ENCODE measurements at regions not wholly inside any gene's neighbourhood (a gene's known extent, or its start where the extent isn't known, plus 50 kb on each side); places are given as distances from the start of the nearest gene placed in this dataset.

DNA sequence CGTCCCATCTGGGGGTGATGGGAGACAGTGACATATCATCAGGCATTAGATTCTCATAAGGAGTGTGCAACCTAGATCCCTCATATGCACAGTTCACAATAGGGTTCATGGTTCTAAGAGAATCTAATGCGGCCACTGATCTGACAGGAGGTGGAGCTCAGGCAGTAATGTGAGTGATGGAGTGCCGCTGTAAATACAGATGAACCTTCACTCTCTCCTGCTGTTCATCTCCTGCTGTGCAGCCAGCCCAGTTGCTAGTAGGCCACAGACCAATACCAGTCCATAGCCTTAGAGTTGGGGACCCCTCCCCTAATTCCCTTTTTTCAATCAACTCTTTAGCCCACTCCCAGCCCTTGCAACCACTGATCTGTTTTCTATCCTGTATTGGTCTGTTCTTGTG lies 581.1 kb upstream of the AUTS2 start:
- WGBS = 88% methylated on average over 3 of the region's 3 CpGs
- no peaks in the 10 kb centered on the region for H3K4me1 ChIP-seq (ENCODE audit: control insufficient read depth in 4 of 4, insufficient read depth in 4 of 4, low read length in 3 of 4)
- TF ChIP-seq NR2F2 (IDR thresholded peaks at IDR 0.05) = no peak
- TF ChIP-seq, protein P1, sequence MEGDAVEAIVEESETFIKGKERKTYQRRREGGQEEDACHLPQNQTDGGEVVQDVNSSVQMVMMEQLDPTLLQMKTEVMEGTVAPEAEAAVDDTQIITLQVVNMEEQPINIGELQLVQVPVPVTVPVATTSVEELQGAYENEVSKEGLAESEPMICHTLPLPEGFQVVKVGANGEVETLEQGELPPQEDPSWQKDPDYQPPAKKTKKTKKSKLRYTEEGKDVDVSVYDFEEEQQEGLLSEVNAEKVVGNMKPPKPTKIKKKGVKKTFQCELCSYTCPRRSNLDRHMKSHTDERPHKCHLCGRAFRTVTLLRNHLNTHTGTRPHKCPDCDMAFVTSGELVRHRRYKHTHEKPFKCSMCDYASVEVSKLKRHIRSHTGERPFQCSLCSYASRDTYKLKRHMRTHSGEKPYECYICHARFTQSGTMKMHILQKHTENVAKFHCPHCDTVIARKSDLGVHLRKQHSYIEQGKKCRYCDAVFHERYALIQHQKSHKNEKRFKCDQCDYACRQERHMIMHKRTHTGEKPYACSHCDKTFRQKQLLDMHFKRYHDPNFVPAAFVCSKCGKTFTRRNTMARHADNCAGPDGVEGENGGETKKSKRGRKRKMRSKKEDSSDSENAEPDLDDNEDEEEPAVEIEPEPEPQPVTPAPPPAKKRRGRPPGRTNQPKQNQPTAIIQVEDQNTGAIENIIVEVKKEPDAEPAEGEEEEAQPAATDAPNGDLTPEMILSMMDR (IDR thresholded peaks at IDR 0.05; ENCODE audit: low read depth, low read length, missing input control) = no peak
- no peak for TF ChIP-seq TAF1 (conservative IDR thresholded peaks at IDR 0.05)
- TF ChIP-seq YY1 (IDR thresholded peaks at IDR 0.05) = no peak
- TF ChIP-seq FOXA1 (IDR thresholded peaks at IDR 0.05) = no peak
- TF ChIP-seq, protein P2, sequence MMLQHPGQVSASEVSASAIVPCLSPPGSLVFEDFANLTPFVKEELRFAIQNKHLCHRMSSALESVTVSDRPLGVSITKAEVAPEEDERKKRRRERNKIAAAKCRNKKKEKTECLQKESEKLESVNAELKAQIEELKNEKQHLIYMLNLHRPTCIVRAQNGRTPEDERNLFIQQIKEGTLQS (IDR thresholded peaks at IDR 0.05) = no peak
- no peak for TF ChIP-seq FOXA2 (IDR thresholded peaks at IDR 0.05)
- peaks cover 0 to 8% (median 4%) of the 10 kb centered on the region in 4 donors for H3K9me3 ChIP-seq (ENCODE audit: control insufficient read depth in 4 of 4, low read length in 3 of 4)
- H3K9ac ChIP-seq (ENCODE audit: low read depth in 1 of 2, low read length in 2 of 2) = no peak overlapping the region
- DNase-seq (ENCODE audit: low spot score) = no peak
- H3K36me3 ChIP-seq (ENCODE audit: control insufficient read depth in 4 of 4, insufficient read depth in 3 of 4, low read depth in 1 of 4, low read length in 3 of 4) = no peaks in the 10 kb centered on the region
- H3K27me3 ChIP-seq (ENCODE audit: control insufficient read depth in 4 of 4, insufficient read depth in 4 of 4, low read length in 3 of 4) = no peaks in the 10 kb centered on the region
- H3K4me3 ChIP-seq (ENCODE audit: low read depth in 1 of 3, low read length in 3 of 3) = no peak overlapping the region
- H3K27ac ChIP-seq (ENCODE audit: low read depth in 1 of 2, low read length in 2 of 2) = no peak overlapping the region

DNA sequence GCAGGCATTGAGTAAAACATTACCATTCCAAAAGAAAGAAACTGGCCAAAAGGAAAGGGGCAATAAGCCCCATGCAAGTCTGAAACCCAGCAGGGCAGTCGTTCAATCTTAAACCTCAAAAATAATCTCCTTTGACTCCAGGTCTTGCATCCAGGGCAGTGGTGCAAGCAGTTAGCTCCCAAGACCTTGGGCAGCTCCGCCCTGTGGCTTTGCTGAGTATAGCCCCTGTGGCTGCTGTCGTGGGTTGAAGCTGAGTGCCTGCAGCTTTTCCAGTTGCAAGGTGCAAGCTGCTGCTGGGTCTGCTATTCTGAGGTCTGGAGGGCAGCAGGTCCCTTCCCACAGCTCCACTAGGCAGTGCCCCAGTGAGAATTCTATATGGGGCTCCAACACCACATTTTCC lies 580.1 kb upstream of the AUTS2 start:
- no peak overlapping the region for H3K27ac ChIP-seq (ENCODE audit: low read depth in 1 of 2, low read length in 2 of 2)
- H3K27me3 ChIP-seq (ENCODE audit: control insufficient read depth in 4 of 4, insufficient read depth in 4 of 4, low read length in 3 of 4) = no peaks in the 10 kb centered on the region
- DNase-seq (ENCODE audit: low spot score) = no peak
- peaks cover 0 to 8% (median 4%) of the 10 kb centered on the region in 4 donors for H3K9me3 ChIP-seq (ENCODE audit: control insufficient read depth in 4 of 4, low read length in 3 of 4)
- no peak overlapping the region for H3K4me3 ChIP-seq (ENCODE audit: low read depth in 1 of 3, low read length in 3 of 3)
- TF ChIP-seq SP1 (IDR thresholded peaks at IDR 0.05) (no peak), FOXA1 (IDR thresholded peaks at IDR 0.05) (no peak), RXRA (IDR thresholded peaks at IDR 0.05) (no peak), GABPA (IDR thresholded peaks at IDR 0.05 in 1 of 2, conservative IDR thresholded peaks at IDR 0.05 in 1 of 2) (no peak), HNF4G (IDR thresholded peaks at IDR 0.05) (no peak)
- TF ChIP-seq, protein P3, sequence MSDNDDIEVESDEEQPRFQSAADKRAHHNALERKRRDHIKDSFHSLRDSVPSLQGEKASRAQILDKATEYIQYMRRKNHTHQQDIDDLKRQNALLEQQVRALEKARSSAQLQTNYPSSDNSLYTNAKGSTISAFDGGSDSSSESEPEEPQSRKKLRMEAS (IDR thresholded peaks at IDR 0.05) = no peak
- no peaks in the 10 kb centered on the region for H3K4me1 ChIP-seq (ENCODE audit: control insufficient read depth in 4 of 4, insufficient read depth in 4 of 4, low read length in 3 of 4)
- no peak overlapping the region for H3K9ac ChIP-seq (ENCODE audit: low read depth in 1 of 2, low read length in 2 of 2)
- no peaks in the 10 kb centered on the region for H3K36me3 ChIP-seq (ENCODE audit: control insufficient read depth in 4 of 4, insufficient read depth in 3 of 4, low read depth in 1 of 4, low read length in 3 of 4)
- 46% methylated on average over 3 of the region's 3 CpGs for WGBS

DNA sequence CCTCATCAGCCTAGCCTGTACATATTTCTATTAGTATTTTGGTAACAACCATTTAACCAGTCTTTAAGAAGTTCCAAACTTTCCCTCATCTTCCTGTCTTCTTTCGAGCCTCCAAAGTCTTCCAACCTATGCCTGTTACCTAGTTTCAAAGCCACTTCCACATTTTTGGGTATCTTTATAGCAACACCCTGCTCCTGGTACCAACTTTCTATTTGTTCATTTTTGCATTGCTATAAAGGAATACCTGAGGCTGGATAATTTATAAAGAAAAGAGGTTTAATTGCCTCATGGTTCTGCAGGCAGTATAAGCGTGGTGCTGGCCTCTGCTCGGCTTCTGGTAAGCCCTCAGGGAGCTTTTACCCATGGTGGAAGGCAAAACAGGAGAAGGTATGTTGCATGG lies 578.8 kb upstream of the AUTS2 start:
- H3K4me3 ChIP-seq (ENCODE audit: low read depth in 1 of 3, low read length in 3 of 3) = peak overlapping the region in 1 of 3 donors; percentile 1
- WGBS = 55% methylated on average over 3 of the region's 3 CpGs
- no peak for DNase-seq (ENCODE audit: low spot score)

More for the DNA sequence above, 578.8 kb upstream of the AUTS2 start:
- Histone ChIP-seq H3K36me3 (ENCODE audit: control insufficient read depth in 4 of 4, insufficient read depth in 3 of 4, low read depth in 1 of 4, low read length in 3 of 4) (no peaks in the 10 kb centered on the region), H3K27me3 (ENCODE audit: control insufficient read depth in 4 of 4, insufficient read depth in 4 of 4, low read length in 3 of 4) (no peaks in the 10 kb centered on the region), H3K9me3 (ENCODE audit: control insufficient read depth in 4 of 4, low read length in 3 of 4) (peaks cover 0 to 8% (median 4%) of the 10 kb centered on the region in 4 donors), H3K9ac (ENCODE audit: low read depth in 1 of 2, low read length in 2 of 2) (no peak overlapping the region), H3K4me1 (ENCODE audit: control insufficient read depth in 4 of 4, insufficient read depth in 4 of 4, low read length in 3 of 4) (no peaks in the 10 kb centered on the region), H3K27ac (ENCODE audit: low read depth in 1 of 2, low read length in 2 of 2) (no peak overlapping the region)
- TF ChIP-seq EGR1 (IDR thresholded peaks at IDR 0.05; ENCODE audit: low read depth in 2 of 2) (no peak), HNF4G (IDR thresholded peaks at IDR 0.05) (no peak), NR2F2 (IDR thresholded peaks at IDR 0.05) (no peak), FOXA1 (IDR thresholded peaks at IDR 0.05) (no peak), TAF1 (conservative IDR thresholded peaks at IDR 0.05) (no peak), RXRA (IDR thresholded peaks at IDR 0.05) (no peak), GABPA (IDR thresholded peaks at IDR 0.05 in 1 of 2, conservative IDR thresholded peaks at IDR 0.05 in 1 of 2) (no peak), FOXA2 (IDR thresholded peaks at IDR 0.05) (no peak), YY1 (IDR thresholded peaks at IDR 0.05) (no peak)
- TF ChIP-seq, protein P1 (IDR thresholded peaks at IDR 0.05; ENCODE audit: low read depth, low read length, missing input control) = no peak
- TF ChIP-seq, protein P4, sequence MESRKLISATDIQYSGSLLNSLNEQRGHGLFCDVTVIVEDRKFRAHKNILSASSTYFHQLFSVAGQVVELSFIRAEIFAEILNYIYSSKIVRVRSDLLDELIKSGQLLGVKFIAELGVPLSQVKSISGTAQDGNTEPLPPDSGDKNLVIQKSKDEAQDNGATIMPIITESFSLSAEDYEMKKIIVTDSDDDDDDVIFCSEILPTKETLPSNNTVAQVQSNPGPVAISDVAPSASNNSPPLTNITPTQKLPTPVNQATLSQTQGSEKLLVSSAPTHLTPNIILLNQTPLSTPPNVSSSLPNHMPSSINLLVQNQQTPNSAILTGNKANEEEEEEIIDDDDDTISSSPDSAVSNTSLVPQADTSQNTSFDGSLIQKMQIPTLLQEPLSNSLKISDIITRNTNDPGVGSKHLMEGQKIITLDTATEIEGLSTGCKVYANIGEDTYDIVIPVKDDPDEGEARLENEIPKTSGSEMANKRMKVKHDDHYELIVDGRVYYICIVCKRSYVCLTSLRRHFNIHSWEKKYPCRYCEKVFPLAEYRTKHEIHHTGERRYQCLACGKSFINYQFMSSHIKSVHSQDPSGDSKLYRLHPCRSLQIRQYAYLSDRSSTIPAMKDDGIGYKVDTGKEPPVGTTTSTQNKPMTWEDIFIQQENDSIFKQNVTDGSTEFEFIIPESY (IDR thresholded peaks at IDR 0.05) = no peak
- TF ChIP-seq, protein P2 (IDR thresholded peaks at IDR 0.05) = no peak
- TF ChIP-seq, protein P5, sequence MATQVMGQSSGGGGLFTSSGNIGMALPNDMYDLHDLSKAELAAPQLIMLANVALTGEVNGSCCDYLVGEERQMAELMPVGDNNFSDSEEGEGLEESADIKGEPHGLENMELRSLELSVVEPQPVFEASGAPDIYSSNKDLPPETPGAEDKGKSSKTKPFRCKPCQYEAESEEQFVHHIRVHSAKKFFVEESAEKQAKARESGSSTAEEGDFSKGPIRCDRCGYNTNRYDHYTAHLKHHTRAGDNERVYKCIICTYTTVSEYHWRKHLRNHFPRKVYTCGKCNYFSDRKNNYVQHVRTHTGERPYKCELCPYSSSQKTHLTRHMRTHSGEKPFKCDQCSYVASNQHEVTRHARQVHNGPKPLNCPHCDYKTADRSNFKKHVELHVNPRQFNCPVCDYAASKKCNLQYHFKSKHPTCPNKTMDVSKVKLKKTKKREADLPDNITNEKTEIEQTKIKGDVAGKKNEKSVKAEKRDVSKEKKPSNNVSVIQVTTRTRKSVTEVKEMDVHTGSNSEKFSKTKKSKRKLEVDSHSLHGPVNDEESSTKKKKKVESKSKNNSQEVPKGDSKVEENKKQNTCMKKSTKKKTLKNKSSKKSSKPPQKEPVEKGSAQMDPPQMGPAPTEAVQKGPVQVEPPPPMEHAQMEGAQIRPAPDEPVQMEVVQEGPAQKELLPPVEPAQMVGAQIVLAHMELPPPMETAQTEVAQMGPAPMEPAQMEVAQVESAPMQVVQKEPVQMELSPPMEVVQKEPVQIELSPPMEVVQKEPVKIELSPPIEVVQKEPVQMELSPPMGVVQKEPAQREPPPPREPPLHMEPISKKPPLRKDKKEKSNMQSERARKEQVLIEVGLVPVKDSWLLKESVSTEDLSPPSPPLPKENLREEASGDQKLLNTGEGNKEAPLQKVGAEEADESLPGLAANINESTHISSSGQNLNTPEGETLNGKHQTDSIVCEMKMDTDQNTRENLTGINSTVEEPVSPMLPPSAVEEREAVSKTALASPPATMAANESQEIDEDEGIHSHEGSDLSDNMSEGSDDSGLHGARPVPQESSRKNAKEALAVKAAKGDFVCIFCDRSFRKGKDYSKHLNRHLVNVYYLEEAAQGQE (IDR thresholded peaks at IDR 0.05) = no peak
